ENCODE measurements at regions not wholly inside any gene's neighbourhood (a gene's known extent, or its start where the extent isn't known, plus 50 kb on each side); places are given as distances from the start of the nearest gene placed in this dataset.

DNA sequence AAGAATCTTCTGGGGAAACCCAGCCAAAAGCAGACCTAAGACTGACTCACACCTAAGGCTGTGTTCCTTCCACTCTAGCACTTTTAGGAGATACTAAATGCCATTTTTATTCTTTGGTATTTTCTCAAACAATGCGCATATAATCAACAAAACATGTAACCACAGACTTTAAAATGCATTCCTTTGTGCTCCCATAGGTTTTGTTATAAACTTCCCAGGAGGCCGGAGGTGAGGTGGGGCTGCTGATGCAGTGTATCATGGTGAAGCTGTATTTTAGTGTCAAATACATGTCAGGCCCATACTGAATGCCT is 155.2 kb downstream of the BTBD3 start:
- no CpG with 5 or more reads among the region's 2 CpGs for WGBS (ENCODE audit: extremely low coverage, insufficient read length, low lambda C conversion rate)
- H2AK5ac ChIP-seq (ENCODE audit: insufficient read length, low read length): no peak overlapping the region
- no peaks in the 10 kb centered on the region; a peak in 1 of 5 replicates for H3K9me3 Mint-ChIP-seq
- H3K14ac ChIP-seq (ENCODE audit: insufficient read depth, low read length): no peak overlapping the region
- no peaks in the 10 kb centered on the region for H3K9me3 ChIP-seq (ENCODE audit: control insufficient read depth, low read depth, low read length)
- H4K20me1 ChIP-seq (ENCODE audit: control insufficient read depth, insufficient read depth, insufficient read length): no peaks in the 10 kb centered on the region
- H3K4me3 Mint-ChIP-seq: no peak overlapping the region
- H2BK120ac ChIP-seq (ENCODE audit: low read depth, low read length, poor library complexity, severe bottlenecking): no peak overlapping the region
- no peak overlapping the region for H3T11ph ChIP-seq (ENCODE audit: low read length)
- no peaks in the 10 kb centered on the region for H3K27me3 Mint-ChIP-seq (ENCODE audit: low read depth)
- no peaks in the 10 kb centered on the region for H3K27me3 ChIP-seq (ENCODE audit: insufficient read depth, low read length)
- H3K27ac ChIP-seq (ENCODE audit: insufficient read length, low read depth, low read length): no peak overlapping the region
- H2AFZ ChIP-seq (ENCODE audit: low read length): no peak overlapping the region
- no peak overlapping the region for H4K8ac ChIP-seq (replicated peaks; ENCODE audit: insufficient read length, low read depth, low read length)
- H3K9ac ChIP-seq (ENCODE audit: extremely low read depth, insufficient read length, low read length): no peak overlapping the region
- no peak overlapping the region for H3K4ac ChIP-seq (ENCODE audit: low read depth, low read length)
- H3K56ac ChIP-seq (ENCODE audit: insufficient read length, low read depth, low read length): no peak overlapping the region
- H3K23me2 ChIP-seq (ENCODE audit: insufficient read length, low read depth, low read length, poor library complexity, severe bottlenecking): no peaks in the 10 kb centered on the region
- no peak overlapping the region for H3K23ac ChIP-seq (ENCODE audit: insufficient read length, low read depth, low read length)
- no peak overlapping the region for H2BK20ac ChIP-seq (ENCODE audit: low read depth, low read length, poor library complexity, severe bottlenecking)
- no peak overlapping the region for H3K4me2 ChIP-seq (ENCODE audit: insufficient read depth, insufficient read length, low read length)
- H3K79me1 ChIP-seq (ENCODE audit: insufficient read depth, low read depth, low read length, poor library complexity, severe bottlenecking): no peaks in the 10 kb centered on the region
- no peak overlapping the region for H2BK5ac ChIP-seq (ENCODE audit: insufficient read length, low read length)
- H3K79me2 ChIP-seq (ENCODE audit: insufficient read depth, low read length): no peaks in the 10 kb centered on the region
- no peak overlapping the region for H4K91ac ChIP-seq (ENCODE audit: insufficient read length, low read depth, low read length)
- no peak overlapping the region for H3K18ac ChIP-seq (ENCODE audit: insufficient read length, low read depth, low read length)
- DNase-seq: no peak
- H3K4me1 ChIP-seq (ENCODE audit: insufficient read depth, low read length): peaks cover 3% of the 10 kb centered on the region; the same call in 1 of the 2 replicates
- H2BK12ac ChIP-seq (ENCODE audit: insufficient read length, low read depth, low read length): no peak overlapping the region
- peak overlapping the region in 1 of 3 experiments; percentile 88; a peak in 1 of 7 replicates for H3K27ac Mint-ChIP-seq
- H2BK15ac ChIP-seq (ENCODE audit: low read depth, low read length): no peak overlapping the region
- TF ChIP-seq, protein P1, sequence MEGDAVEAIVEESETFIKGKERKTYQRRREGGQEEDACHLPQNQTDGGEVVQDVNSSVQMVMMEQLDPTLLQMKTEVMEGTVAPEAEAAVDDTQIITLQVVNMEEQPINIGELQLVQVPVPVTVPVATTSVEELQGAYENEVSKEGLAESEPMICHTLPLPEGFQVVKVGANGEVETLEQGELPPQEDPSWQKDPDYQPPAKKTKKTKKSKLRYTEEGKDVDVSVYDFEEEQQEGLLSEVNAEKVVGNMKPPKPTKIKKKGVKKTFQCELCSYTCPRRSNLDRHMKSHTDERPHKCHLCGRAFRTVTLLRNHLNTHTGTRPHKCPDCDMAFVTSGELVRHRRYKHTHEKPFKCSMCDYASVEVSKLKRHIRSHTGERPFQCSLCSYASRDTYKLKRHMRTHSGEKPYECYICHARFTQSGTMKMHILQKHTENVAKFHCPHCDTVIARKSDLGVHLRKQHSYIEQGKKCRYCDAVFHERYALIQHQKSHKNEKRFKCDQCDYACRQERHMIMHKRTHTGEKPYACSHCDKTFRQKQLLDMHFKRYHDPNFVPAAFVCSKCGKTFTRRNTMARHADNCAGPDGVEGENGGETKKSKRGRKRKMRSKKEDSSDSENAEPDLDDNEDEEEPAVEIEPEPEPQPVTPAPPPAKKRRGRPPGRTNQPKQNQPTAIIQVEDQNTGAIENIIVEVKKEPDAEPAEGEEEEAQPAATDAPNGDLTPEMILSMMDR (conservative IDR thresholded peaks at IDR 0.05): no peak
- no peak overlapping the region for H4K5ac ChIP-seq (ENCODE audit: insufficient read length, low read depth, low read length)
- peaks cover 17 to 20% of the 10 kb centered on the region in 2 experiments for H3K4me1 Mint-ChIP-seq
- no peaks in the 10 kb centered on the region; a peak in 1 of 7 replicates for H3K36me3 Mint-ChIP-seq (ENCODE audit: insufficient read depth in 1 of 3, low read depth in 3 of 3)
